HG02852 (cell line): ENCODE measurements at regions not wholly inside any gene's neighbourhood (a gene's known extent, or its start where the extent isn't known, plus 50 kb on each side); places are given as distances from the start of the nearest gene placed in this dataset.
A peak's percentile ranks its signal among the peaks of the same experiment; 100 is the strongest.

Experiments used
- ATAC-seq: cut with Tn5 transposase; IDR thresholded peaks from one replicate; pipeline ENCODE4 v1.9.1; 2021; ENCODE audit warnings: mild to moderate bottlenecking, moderate library complexity; ENCODE audit not compliant: unreplicated experiment

- no peak for ATAC-seq
Measured at GRCh38 chr15:99440551-99441443, 125.0 kb upstream of the MEF2A start.

DNA sequence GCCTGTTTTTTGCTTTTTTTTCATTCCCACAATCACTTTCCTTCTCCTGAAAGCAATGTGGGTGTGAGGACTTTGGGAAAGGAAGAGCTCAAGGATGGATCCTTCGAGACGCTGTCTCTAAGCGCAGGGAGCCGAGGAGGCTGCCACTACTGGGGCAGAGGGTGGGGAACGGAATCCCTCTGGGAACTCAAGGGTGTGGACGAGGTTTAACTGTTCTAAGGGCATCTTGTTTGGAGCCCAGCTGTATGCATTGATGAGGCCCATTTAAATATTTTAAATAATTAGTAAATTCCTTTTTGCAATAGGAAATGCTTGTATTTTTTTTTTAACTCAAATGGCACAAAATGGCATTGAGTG is 124.4 kb upstream of the MEF2A start:
- no peak for ATAC-seq

DNA sequence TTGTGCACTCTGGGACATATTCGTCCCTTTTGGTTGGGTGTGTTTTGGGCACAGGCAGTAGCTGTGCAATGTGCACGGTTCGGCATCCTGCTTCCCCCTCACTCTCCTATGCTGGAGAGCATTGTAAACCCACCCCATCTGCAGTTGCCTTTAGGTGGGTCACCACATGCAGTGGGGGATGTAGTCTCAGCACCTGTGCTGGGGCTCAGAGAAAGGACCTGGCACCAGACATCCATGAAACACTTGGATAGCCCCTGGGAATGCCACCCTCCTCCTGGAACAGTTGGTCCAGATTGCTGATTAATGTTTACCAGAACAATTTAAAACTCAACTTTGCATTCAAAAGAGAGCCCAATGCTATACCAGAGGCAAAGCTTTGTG is 123.9 kb upstream of the MEF2A start:
- ATAC-seq: no peak

DNA sequence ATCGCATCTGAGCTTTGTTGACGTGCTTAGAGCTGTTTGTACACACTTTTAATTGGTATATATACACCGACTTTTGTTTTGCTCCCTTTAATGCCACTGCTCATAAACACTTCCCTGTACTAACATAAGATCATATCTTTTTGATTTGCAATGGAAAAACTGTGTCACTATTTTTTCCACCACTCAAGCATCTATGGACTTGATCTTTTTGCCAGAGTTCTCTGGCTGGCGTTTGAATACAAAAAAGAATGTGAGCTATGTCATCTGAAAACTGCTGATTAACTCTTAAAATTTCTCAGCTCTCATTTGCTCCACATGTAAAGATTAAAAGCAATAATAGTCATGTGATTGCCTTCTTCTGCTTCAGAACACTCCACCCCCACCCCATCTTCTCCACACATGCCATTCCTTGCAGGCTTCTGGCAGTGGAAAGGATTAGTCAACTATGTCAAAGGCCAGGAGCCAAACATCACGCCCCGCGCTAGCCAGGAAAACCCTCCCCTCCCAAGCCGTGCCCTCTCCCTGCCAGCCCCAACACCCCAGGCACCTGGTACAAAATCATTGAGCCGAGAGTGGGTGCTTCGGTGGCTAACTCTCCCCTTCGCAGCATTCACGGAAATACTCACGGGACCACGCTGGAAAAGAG is 123.4 kb upstream of the MEF2A start:
- ATAC-seq: no peak

DNA sequence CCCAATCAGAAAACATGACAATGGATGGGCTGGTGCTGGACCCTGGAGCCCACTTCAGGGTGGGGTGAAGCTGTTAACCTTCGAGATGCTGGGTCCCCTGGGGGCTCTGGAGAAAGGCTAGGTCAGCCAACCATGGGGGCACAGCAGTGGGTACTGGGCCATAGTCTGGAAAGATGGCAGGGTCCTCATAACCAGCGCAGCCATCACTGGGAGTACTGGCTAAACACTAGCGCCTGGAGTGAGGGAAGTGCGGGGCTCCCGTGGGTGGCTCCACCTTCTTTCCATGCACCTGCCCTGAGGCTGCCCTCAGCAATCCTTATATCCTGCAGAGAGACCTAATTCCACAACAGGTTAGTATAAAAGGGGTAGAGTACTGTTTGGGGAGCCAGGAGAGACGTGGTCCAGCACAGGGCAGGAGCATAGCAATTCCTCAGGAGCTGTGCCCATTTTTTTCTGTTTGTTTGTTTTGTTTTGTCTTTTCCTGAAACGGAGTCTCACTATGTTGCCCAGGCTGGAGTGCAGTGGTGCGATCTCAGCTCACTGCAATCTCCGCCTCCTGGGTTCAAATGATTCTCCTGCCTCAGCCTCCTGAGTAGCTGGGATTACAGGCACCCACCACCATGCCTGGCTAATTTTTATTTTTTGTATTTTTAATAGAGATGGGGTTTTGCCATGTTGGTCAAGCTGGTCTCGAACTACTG is 122.6 kb upstream of the MEF2A start:
- ATAC-seq: no peak

DNA sequence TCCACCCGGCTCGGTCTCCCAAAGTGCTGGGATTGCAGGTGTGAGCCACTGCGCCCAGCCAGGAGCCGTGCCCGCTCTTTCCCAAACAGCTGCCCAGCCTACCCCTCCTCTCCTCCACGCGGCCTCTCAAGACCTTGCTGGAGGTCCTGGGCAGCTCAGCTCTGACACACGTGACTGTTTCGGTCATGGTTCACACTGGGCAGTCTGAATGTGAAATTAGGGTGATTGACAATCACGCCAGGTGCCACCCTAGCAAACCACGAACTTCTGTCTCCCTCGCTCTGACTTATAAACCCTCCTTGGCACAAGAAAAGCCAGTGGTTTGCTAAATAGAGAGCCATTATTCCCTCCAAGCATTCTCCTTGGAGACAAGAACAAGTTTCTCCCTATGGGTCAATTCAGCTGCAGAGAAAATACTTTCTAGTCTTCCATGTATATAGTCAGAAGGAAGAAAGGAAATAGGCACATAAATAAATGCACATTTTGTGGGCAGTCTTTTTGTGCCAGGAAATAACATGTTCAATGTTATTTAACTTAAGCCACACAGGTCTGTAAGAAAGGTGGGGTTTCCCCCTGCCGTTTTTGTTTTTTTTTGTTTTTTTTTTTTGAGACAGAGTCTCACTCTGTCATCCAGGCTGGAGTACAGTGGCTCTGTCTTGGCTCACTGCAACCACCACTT is 121.9 kb upstream of the MEF2A start:
- ATAC-seq: no peak

- ATAC-seq: no peak
Measured at GRCh38 chr15:99445272-99445850, 120.4 kb upstream of the MEF2A start.

GRCh38 chr15:99446565-99447496 is 119.0 kb upstream of the MEF2A start:
- no peak for ATAC-seq

GRCh38 chr15:99447497-99448371 is 118.0 kb upstream of the MEF2A start:
- no peak for ATAC-seq

DNA sequence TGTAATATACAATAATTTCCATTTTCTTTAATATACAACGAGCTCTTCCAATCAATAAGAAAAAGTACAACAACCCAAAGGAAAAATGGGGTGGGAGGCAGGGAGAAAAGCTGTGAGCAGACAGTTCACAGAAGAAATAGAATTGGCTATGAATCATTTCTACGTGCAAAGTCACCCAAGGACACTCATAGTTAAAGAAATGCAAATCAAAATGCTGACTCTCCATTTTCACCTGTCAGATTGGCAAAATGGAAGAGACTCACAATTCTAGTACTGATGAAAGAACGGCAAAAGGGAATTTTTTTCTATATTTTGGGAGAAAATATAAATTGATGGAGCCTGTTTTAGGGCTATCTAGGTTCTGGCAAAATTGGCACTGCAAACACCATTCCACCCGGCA is 116.3 kb upstream of the MEF2A start:
- ATAC-seq: no peak

GRCh38 chr15:99450896-99451358 is 114.9 kb upstream of the MEF2A start:
- no peak for ATAC-seq

DNA sequence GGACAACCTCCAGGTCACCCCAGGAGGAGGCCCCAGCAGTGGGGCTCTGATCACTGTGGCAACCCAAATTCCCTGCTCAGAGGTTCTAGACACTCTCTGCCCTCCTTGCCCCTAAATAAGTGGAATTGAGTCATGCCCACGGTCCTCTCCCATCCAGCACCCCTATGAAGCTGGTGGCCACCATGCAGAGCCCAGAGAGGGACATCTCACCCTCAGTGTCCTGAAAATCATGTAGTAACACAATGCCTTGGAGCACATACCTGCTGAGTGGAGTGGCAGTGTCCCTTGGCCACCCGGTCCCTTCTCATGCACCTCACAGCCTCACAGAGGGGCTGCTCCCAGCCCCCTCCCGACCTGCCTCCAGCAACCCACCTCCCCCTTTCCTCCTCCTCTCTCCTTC is 114.3 kb upstream of the MEF2A start:
- no peak for ATAC-seq

GRCh38 chr15:99452010-99452409 is 113.8 kb upstream of the MEF2A start:
- no peak for ATAC-seq

GRCh38 chr15:99452728-99453636 is 112.8 kb upstream of the MEF2A start:
- peak; percentile 86 for ATAC-seq

GRCh38 chr15:99453637-99454030 is 112.2 kb upstream of the MEF2A start:
- ATAC-seq: no peak

- ATAC-seq: no peak
Measured at GRCh38 chr15:99454107-99454809, 111.5 kb upstream of the MEF2A start.
